GM21737 (cell line): ENCODE measurements at regions not wholly inside any gene's neighbourhood (a gene's known extent, or its start where the extent isn't known, plus 50 kb on each side); places are given as distances from the start of the nearest gene placed in this dataset.
"Not testable (repeated sequence)": the region's sequence is repeated elsewhere in the genome, so short reads cannot be mapped to it uniquely, and the experiment has no call there.

Experiments used
- ATAC-seq: cut with Tn5 transposase; IDR thresholded peaks from one replicate; pipeline ENCODE4 v1.9.1; 2021; ENCODE audit warnings: mild to moderate bottlenecking, moderate library complexity; ENCODE audit not compliant: unreplicated experiment

GRCh38 chr2:15750822-15751329 lies 159.2 kb downstream of the DDX1 start:
- no peak for ATAC-seq

- no peak for ATAC-seq
Observed at GRCh38 chr2:15751477-15751876, 159.8 kb downstream of the DDX1 start.

- ATAC-seq: no peak
Observed at GRCh38 chr2:15752552-15753232, 161.0 kb downstream of the DDX1 start.

- no peak for ATAC-seq
Observed at GRCh38 chr2:15753233-15753798, 161.6 kb downstream of the DDX1 start.

- no peak for ATAC-seq
Observed at GRCh38 chr2:15753811-15754702, 162.4 kb downstream of the DDX1 start.

- ATAC-seq: no peak
Observed at GRCh38 chr2:15754703-15755099, 163.0 kb downstream of the DDX1 start.

- ATAC-seq: no peak
Observed at GRCh38 chr2:15755528-15755927, 163.9 kb downstream of the DDX1 start.

- no peak for ATAC-seq
Observed at GRCh38 chr2:15756011-15756550, 164.4 kb downstream of the DDX1 start.

GRCh38 chr2:15756882-15757819 lies 165.5 kb downstream of the DDX1 start:
- ATAC-seq: no peak

- ATAC-seq: no peak
Observed at GRCh38 chr2:15757820-15758586, 166.3 kb downstream of the DDX1 start.

GRCh38 chr2:15758848-15759247 lies 167.2 kb downstream of the DDX1 start:
- no peak for ATAC-seq

GRCh38 chr2:15759385-15759784 lies 167.7 kb downstream of the DDX1 start:
- ATAC-seq: no peak

GRCh38 chr2:15759791-15760190 lies 168.1 kb downstream of the DDX1 start:
- not testable (repeated sequence) for ATAC-seq

GRCh38 chr2:15760232-15760910 lies 168.7 kb downstream of the DDX1 start:
- no peak for ATAC-seq

GRCh38 chr2:15761056-15761455 lies 169.4 kb downstream of the DDX1 start:
- ATAC-seq: no peak

GRCh38 chr2:15761910-15762309 lies 170.2 kb downstream of the DDX1 start:
- ATAC-seq: no peak

- no peak for ATAC-seq
Observed at GRCh38 chr2:15762449-15762848, 170.8 kb downstream of the DDX1 start.

- no peak for ATAC-seq
Observed at GRCh38 chr2:15763106-15763821, 171.6 kb downstream of the DDX1 start.
